CD4-positive, alpha-beta T cell (primary cell): ENCODE measurements at regions not wholly inside any gene's neighbourhood (a gene's known extent, or its start where the extent isn't known, plus 50 kb on each side); places are given as distances from the start of the nearest gene placed in this dataset.

Source experiments
- ATAC-seq: fragments of 200-7000 bp; cut with Tn5 transposase; one replicate; pipeline ENCODE4 v1.10.0; 2022; ENCODE audit warnings: mild to moderate bottlenecking; ENCODE audit not compliant: poor library complexity
- CTCF ChIA-PET: fragments of 350-600 bp; sonication (Branson Sonifier 250); formaldehyde crosslinking; loops from one replicate; lab custom pipeline; 2021; ENCODE audit warnings: antibody characterized with exemption, inconsistent platforms; lab: Charles Lee
- POLR2A ChIA-PET: fragments of 350-600 bp; sonication (Branson Sonifier 250); formaldehyde crosslinking; loops from one replicate; lab custom pipeline; 2021; ENCODE audit warnings: antibody characterized with exemption, inconsistent platforms; lab: Charles Lee
- DNase-seq, 14 experiments: peaks; one replicate each; pipeline ENCODE4 v3.0.0-alpha.2; 2013 to 2020; ENCODE audit warnings: mixed read lengths in 2 of 14
- H3K27ac ChIP-seq, 2 donors: one replicate each; pipeline versions ENCODE4 v1.5.1 to v1.7.0; 2013; ENCODE audit warnings: low read length in 2 of 2, low read depth in 1 of 2, mild to moderate bottlenecking in 1 of 2
- H3K27me3 ChIP-seq, 2 experiments: 1 replicate in 1 of 2; 2 replicates in 1 of 2; pipeline versions ENCODE4 v1.6.1 to v1.7.0; 2013; ENCODE audit warnings: low read length in 2 of 2, control low read depth in 1 of 2, mild to moderate bottlenecking in 1 of 2, moderate library complexity in 1 of 2; ENCODE audit not compliant: insufficient read depth in 2 of 2, control insufficient read depth in 1 of 2
- H3K36me3 ChIP-seq: one replicate; pipeline ENCODE4 v1.6.1; 2013; ENCODE audit warnings: low read length, control low read depth; ENCODE audit not compliant: insufficient read depth
- H3K4me1 ChIP-seq: one replicate; pipeline ENCODE4 v1.6.1; 2013; ENCODE audit warnings: low read length, control low read depth; ENCODE audit not compliant: insufficient read depth
- H3K4me3 ChIP-seq: one replicate; pipeline ENCODE4 v1.5.1; 2013; ENCODE audit warnings: mild to moderate bottlenecking, low read length, moderate library complexity
- H3K9me3 ChIP-seq, 2 experiments: 1 replicate in 1 of 2; 2 replicates in 1 of 2; pipeline versions ENCODE4 v1.6.1 to v1.7.0; 2013; ENCODE audit warnings: low read length in 2 of 2, mild to moderate bottlenecking in 2 of 2, control low read depth in 1 of 2, moderate library complexity in 1 of 2; ENCODE audit not compliant: control insufficient read depth in 1 of 2, insufficient read depth in 1 of 2
- H3K27ac Mint-ChIP-seq: one replicate; pipeline ENCODE4 v1.8.0; 2020; ENCODE audit warnings: mixed read lengths
- H3K27me3 Mint-ChIP-seq: one replicate; pipeline ENCODE4 v1.8.0; 2021; ENCODE audit warnings: mixed read lengths
- H3K36me3 Mint-ChIP-seq: one replicate; pipeline ENCODE4 v1.8.0; 2021; ENCODE audit warnings: low read depth, mixed read lengths
- H3K4me1 Mint-ChIP-seq: one replicate; pipeline ENCODE4 v1.8.0; 2021; ENCODE audit warnings: low read depth, mixed read lengths
- H3K4me3 Mint-ChIP-seq: one replicate; pipeline ENCODE4 v1.8.0; 2020; ENCODE audit warnings: mild to moderate bottlenecking, mixed read lengths
- H3K9me3 Mint-ChIP-seq: one replicate; pipeline ENCODE4 v1.8.0; 2020; ENCODE audit warnings: mixed read lengths
- CTCF ChIP-seq: fragments of 200-600 bp; IDR thresholded peaks from one replicate; pipeline ENCODE4 v1.8.0; 2022; ENCODE audit warnings: antibody characterized with exemption, mild to moderate bottlenecking
- intact Hi-C, 2 experiments: fragments of 100-400 bp; cut with DNase I in 1 of 2; cut with micrococcal nuclease in 1 of 2; formaldehyde crosslinking; loops; one replicate each; pipeline versions ENCODE4 v1.15.1 to v1.9.0; 2023 to 2025; cut with DNase I, micrococcal nuclease

DNA sequence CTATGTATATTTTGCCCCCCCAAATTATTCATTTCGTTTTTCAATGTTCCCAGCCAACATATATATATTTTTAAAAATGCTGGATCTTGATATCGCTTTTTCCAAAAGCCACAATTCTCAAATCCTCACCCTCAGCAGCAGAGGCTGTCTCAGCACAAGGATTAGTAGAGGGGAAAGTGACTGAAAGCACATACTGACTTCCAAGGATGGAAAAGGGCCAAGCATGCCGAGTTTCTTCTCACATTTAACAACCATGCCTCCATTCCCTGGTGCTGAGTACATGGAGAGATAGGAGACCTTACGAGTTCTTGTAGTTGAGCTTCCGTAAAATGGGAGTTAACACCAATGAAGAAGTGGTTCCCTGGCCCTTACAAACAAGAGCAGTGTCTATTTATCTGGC is 403.4 kb upstream of the DCN start:
- Mint-ChIP-seq H3K27ac (no peak overlapping the region), H3K9me3 (no peaks in the 10 kb centered on the region), H3K27me3 (no peaks in the 10 kb centered on the region), H3K4me1 (peaks cover 5% of the 10 kb centered on the region), H3K4me3 (no peak overlapping the region), H3K36me3 (no peaks in the 10 kb centered on the region)
- no peak for DNase-seq
- Histone ChIP-seq H3K4me1 (no peaks in the 10 kb centered on the region), H3K9me3 (no peaks in the 10 kb centered on the region), H3K36me3 (no peaks in the 10 kb centered on the region), H3K27ac (no peak overlapping the region), H3K27me3 (no peaks in the 10 kb centered on the region), H3K4me3 (no peak overlapping the region)
- POLR2A ChIA-PET, result no interaction called here
- no peak for ATAC-seq
- intact Hi-C loops, result no loop called here
- no peak for TF ChIP-seq CTCF
- CTCF ChIA-PET, result no interaction called here

DNA sequence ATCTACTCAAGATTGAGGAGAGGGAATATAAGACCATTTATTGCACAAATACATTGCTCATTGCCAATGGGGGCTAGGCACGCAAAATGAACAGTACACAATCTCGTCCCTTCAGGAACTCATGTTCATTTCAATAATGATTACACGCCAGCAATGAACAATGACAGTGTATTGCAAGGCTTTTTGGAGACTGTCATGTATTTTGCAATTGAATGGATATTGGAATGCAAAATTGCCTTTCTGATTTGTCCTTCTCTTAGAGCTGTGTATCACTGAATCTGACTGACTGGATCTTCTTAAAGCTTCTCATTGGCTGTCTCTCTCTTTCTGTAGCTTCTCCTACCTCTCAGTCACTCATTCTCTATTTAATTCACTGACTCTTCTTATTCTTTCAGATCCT is 400.2 kb upstream of the DCN start:
- Mint-ChIP-seq H3K36me3 (no peaks in the 10 kb centered on the region), H3K27me3 (no peaks in the 10 kb centered on the region), H3K9me3 (no peaks in the 10 kb centered on the region), H3K27ac (no peak overlapping the region), H3K4me3 (no peak overlapping the region), H3K4me1 (peaks cover 13% of the 10 kb centered on the region)
- Histone ChIP-seq H3K4me3 (no peak overlapping the region), H3K4me1 (no peaks in the 10 kb centered on the region), H3K27ac (no peak overlapping the region), H3K36me3 (no peaks in the 10 kb centered on the region), H3K9me3 (no peaks in the 10 kb centered on the region), H3K27me3 (no peaks in the 10 kb centered on the region)
- intact Hi-C loops, result no loop called here
- DNase-seq, result no peak
- ChIA-PET CTCF (no interaction called here), POLR2A (no interaction called here)
- no peak for ATAC-seq
- no peak for TF ChIP-seq CTCF

GRCh38 chr12:91579516-91580263 is 397.1 kb upstream of the DCN start:
- no peak for TF ChIP-seq CTCF
- Mint-ChIP-seq H3K36me3 (no peaks in the 10 kb centered on the region), H3K27ac (no peak overlapping the region), H3K27me3 (no peaks in the 10 kb centered on the region), H3K9me3 (no peaks in the 10 kb centered on the region), H3K4me1 (peaks cover 15% of the 10 kb centered on the region), H3K4me3 (no peak overlapping the region)
- POLR2A ChIA-PET, result interaction anchor here (0.6 to 4.2 kb wide), 3 partner anchors 562 to 761 kb away, joined by 3 to 15 read pairs (median 13); partner anchors contain the start of gene BTG1
- Histone ChIP-seq H3K27ac (no peak overlapping the region), H3K27me3 (no peaks in the 10 kb centered on the region), H3K36me3 (no peaks in the 10 kb centered on the region), H3K4me1 (no peaks in the 10 kb centered on the region), H3K4me3 (no peak overlapping the region), H3K9me3 (no peaks in the 10 kb centered on the region)
- no peak for ATAC-seq
- intact Hi-C loops, result loop anchor here (2.0 to 10.0 kb wide), 8 partner anchors 115 to 1075 kb away; partner anchors contain the start of gene BTG1 (in 2 of the 2)
- CTCF ChIA-PET, result interaction anchor here (0.7 to 2.0 kb wide), 3 partner anchors 564 to 990 kb away, joined by 3 to 6 read pairs (median 3); no protein-coding TSS in a partner anchor
- no peak for DNase-seq
